K562 (cell line): ENCODE measurements at regions not wholly inside any gene's neighbourhood (a gene's known extent, or its start where the extent isn't known, plus 50 kb on each side); places are given as distances from the start of the nearest gene placed in this dataset.

Experiments used
- CTCF ChIP-seq, 3 experiments: IDR thresholded peaks in 2 of 3; conservative IDR thresholded peaks in 1 of 3; 2 replicates each; pipeline ENCODE4 v1.5.1; 2011 to 2012; ENCODE audit warnings: low read length in 3 of 3, mild to moderate bottlenecking in 3 of 3, control low read depth in 2 of 3, improper control_type of control experiment in 1 of 3, inconsistent platforms in 1 of 3, low read depth in 1 of 3, mixed read lengths in 1 of 3, moderate library complexity in 1 of 3; ENCODE audit not compliant: insufficient read depth in 2 of 3
- EGR1 ChIP-seq: fragments of 450-650 bp; conservative IDR thresholded peaks from 2 replicates; pipeline ENCODE4 v1.6.1; 2017; ENCODE audit warnings: mild to moderate bottlenecking
- STAG1 ChIP-seq: sonication (generic); formaldehyde crosslinking; IDR thresholded peaks from 2 replicates; pipeline ENCODE4 v1.5.0; 2020; ENCODE audit warnings: missing genetic modification reagents, borderline replicate concordance

DNA sequence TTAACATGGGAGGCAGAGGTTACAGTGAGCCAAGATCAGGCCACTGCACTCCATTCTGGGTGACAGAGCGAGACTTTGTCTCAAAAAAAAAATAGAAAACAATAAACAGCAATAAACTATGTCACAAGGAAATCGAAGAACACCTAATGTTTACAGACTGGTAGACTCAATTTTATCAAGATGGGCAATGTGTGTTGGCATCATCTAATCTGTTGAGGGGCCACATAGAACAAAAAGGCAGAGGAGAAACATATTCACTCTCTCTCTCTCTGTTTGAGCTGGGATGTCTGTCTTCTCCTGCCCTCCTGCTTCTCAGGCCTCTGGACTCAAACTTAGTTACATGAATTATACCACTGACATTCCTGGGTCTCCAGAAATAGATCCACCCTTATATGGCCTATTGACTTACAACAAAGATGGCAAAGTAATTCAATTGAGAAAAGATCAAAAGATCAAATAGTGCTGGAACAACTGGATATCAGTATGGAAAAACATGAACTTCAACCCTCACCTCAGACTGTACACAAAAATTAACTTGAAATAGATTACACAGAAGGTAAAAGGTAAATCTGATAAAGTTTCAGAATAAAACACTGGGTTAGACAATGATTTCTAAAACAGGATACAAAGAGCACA is 703.8 kb upstream of the CRIM1 start:
- TF ChIP-seq STAG1 (CRISPR knock-in tag): no peak
- no peak for TF ChIP-seq EGR1
- TF ChIP-seq CTCF (IDR thresholded peaks at IDR 0.05 in 2 of 3, conservative IDR thresholded peaks at IDR 0.05 in 1 of 3; ENCODE audit: insufficient read depth in 2 of 3, low read depth in 1 of 3, low read length in 3 of 3): no peak
